ENCODE measurements at regions not wholly inside any gene's neighbourhood (a gene's known extent, or its start where the extent isn't known, plus 50 kb on each side); places are given as distances from the start of the nearest gene placed in this dataset.

DNA sequence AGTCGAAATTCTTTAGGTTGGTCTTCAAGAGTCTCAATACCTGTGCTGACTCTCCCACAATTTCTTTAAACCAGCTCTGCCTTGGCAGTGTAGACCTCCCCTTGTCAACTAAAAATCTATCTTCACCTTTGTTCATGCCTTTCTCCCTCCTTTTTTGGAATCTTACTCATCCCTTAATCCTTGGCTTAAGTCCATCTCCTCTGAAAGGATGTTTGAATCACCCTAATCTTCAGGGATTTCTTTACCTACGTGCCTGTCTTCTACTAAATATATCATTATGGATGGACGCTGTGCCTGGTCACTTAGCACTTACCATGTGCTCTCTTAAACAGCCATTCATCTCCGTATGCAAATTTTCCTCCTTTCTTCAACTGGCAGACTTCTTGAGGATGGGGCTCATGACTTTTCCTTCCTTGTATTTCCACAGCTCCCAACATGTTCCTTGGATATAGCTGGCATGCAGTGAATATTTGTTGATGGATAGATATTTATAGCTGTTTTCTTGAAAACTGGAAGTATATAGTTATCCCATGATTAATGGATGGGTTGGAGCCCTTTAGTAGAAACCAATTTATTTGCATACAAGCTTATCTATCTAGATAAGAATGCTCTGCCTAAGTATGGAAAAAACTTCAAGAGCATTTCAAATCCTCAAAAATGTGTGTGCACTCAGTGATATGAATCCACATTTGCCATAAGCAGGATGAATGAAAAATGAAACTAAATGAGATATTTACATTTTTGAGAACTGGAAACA, 166.6 kb downstream of the SPRY1 start:
- TF ChIP-seq, protein P1, sequence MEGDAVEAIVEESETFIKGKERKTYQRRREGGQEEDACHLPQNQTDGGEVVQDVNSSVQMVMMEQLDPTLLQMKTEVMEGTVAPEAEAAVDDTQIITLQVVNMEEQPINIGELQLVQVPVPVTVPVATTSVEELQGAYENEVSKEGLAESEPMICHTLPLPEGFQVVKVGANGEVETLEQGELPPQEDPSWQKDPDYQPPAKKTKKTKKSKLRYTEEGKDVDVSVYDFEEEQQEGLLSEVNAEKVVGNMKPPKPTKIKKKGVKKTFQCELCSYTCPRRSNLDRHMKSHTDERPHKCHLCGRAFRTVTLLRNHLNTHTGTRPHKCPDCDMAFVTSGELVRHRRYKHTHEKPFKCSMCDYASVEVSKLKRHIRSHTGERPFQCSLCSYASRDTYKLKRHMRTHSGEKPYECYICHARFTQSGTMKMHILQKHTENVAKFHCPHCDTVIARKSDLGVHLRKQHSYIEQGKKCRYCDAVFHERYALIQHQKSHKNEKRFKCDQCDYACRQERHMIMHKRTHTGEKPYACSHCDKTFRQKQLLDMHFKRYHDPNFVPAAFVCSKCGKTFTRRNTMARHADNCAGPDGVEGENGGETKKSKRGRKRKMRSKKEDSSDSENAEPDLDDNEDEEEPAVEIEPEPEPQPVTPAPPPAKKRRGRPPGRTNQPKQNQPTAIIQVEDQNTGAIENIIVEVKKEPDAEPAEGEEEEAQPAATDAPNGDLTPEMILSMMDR (conservative IDR thresholded peaks at IDR 0.05), result no peak
- TF ChIP-seq ZFX (IDR thresholded peaks at IDR 0.05), result no peak
